Calu3 (cell line): ENCODE measurements at regions not wholly inside any gene's neighbourhood (a gene's known extent, or its start where the extent isn't known, plus 50 kb on each side); places are given as distances from the start of the nearest gene placed in this dataset.

Source experiments
- BruUV-seq: library from RNA; stranded (reverse); fragments of 400-500 nt; replicated peaks from 2 replicates; lab custom pipeline; 2021; lab: Mats Ljungman, UMichigan
- CTCF ChIA-PET: fragments of 300-600 bp; sonication (Branson Sonifier 250); formaldehyde crosslinking; loops from one replicate; lab custom pipeline; 2022; ENCODE audit warnings: antibody characterized with exemption; lab: Charles Lee
- DNase-seq: peaks from one replicate; pipeline ENCODE4 v3.0.0; 2022
- H3K27ac Mint-ChIP-seq: one replicate; pipeline ENCODE4 v1.8.0; 2022; ENCODE audit warnings: mixed read lengths; ENCODE audit not compliant: unreplicated experiment
- H3K27me3 Mint-ChIP-seq: one replicate; pipeline ENCODE4 v1.8.0; 2022; ENCODE audit warnings: mixed read lengths; ENCODE audit not compliant: unreplicated experiment
- H3K36me3 Mint-ChIP-seq: one replicate; pipeline ENCODE4 v1.8.0; 2022; ENCODE audit warnings: mild to moderate bottlenecking, moderate library complexity, mixed read lengths; ENCODE audit not compliant: insufficient read depth, unreplicated experiment
- H3K4me1 Mint-ChIP-seq: one replicate; pipeline ENCODE4 v1.8.0; 2022; ENCODE audit warnings: mild to moderate bottlenecking, low read depth, mixed read lengths; ENCODE audit not compliant: unreplicated experiment
- H3K4me3 Mint-ChIP-seq: one replicate; pipeline ENCODE4 v1.8.0; 2022; ENCODE audit warnings: mild to moderate bottlenecking, low read depth, moderate library complexity, mixed read lengths; ENCODE audit not compliant: unreplicated experiment
- H3K9me3 Mint-ChIP-seq: one replicate; pipeline ENCODE4 v1.8.0; 2022; ENCODE audit warnings: low read depth, mixed read lengths; ENCODE audit not compliant: unreplicated experiment
- CTCF ChIP-seq: fragments of 200-600 bp; IDR thresholded peaks from one replicate; pipeline ENCODE4 v1.8.0; 2022; ENCODE audit warnings: antibody characterized with exemption; ENCODE audit not compliant: unreplicated experiment
- intact Hi-C: fragments of 100-400 bp; cut with micrococcal nuclease; formaldehyde crosslinking; loops from one replicate; pipeline ENCODE4 v1.10.0; 2022; ENCODE audit not compliant: unreplicated experiment

- peaks cover 29% of the 10 kb centered on the region for H3K27me3 Mint-ChIP-seq
- CTCF ChIA-PET = no interaction called here
These were observed 59.4 kb upstream of the XYLT1 start for GRCh38 chr16:17529982-17530760.

GRCh38 chr16:17526956-17527937 is 56.5 kb upstream of the XYLT1 start:
- Mint-ChIP-seq H3K27me3 (peaks cover 25% of the 10 kb centered on the region), H3K27ac (no peak overlapping the region), H3K4me3 (no peak overlapping the region), H3K36me3 (no peaks in the 10 kb centered on the region), H3K9me3 (no peaks in the 10 kb centered on the region), H3K4me1 (no peaks in the 10 kb centered on the region)
- TF ChIP-seq CTCF = no peak
- CTCF ChIA-PET = no interaction called here
- no TSS peak for BruUV-seq
- DNase-seq = no peak
- intact Hi-C loops = no loop called here

More at GRCh38 chr16:17529982-17530760, 59.4 kb upstream of the XYLT1 start:
- Mint-ChIP-seq H3K9me3 (no peaks in the 10 kb centered on the region), H3K4me1 (no peaks in the 10 kb centered on the region), H3K4me3 (no peak overlapping the region), H3K36me3 (no peaks in the 10 kb centered on the region), H3K27ac (no peak overlapping the region)
- BruUV-seq = no TSS peak
- DNase-seq = no peak
- TF ChIP-seq CTCF = no peak
- intact Hi-C loops = no loop called here

- no peak for DNase-seq
- no peaks in the 10 kb centered on the region for H3K36me3 Mint-ChIP-seq
- H3K27ac Mint-ChIP-seq = no peak overlapping the region
- CTCF ChIA-PET = no interaction called here
- intact Hi-C loops = no loop called here
- H3K4me1 Mint-ChIP-seq = no peaks in the 10 kb centered on the region
- no peak overlapping the region for H3K4me3 Mint-ChIP-seq
- BruUV-seq = no TSS peak
- H3K9me3 Mint-ChIP-seq = no peaks in the 10 kb centered on the region
- peaks cover 34% of the 10 kb centered on the region for H3K27me3 Mint-ChIP-seq
- no peak for TF ChIP-seq CTCF
These were observed 53.9 kb upstream of the XYLT1 start for GRCh38 chr16:17524656-17525055.

GRCh38 chr16:17520561-17520960 is 49.8 kb upstream of the XYLT1 start:
- DNase-seq = no peak
- Mint-ChIP-seq H3K36me3 (no peaks in the 10 kb centered on the region), H3K27ac (no peak overlapping the region), H3K4me1 (no peaks in the 10 kb centered on the region), H3K9me3 (no peaks in the 10 kb centered on the region), H3K27me3 (peaks cover 28% of the 10 kb centered on the region), H3K4me3 (no peak overlapping the region)
- no peak for TF ChIP-seq CTCF
- no TSS peak for BruUV-seq
- intact Hi-C loops = no loop called here
- CTCF ChIA-PET = no interaction called here
